ENCODE measurements at regions not wholly inside any gene's neighbourhood (a gene's known extent, or its start where the extent isn't known, plus 50 kb on each side); places are given as distances from the start of the nearest gene placed in this dataset.

GRCh38 chr1:29458737-29459619 lies 222.7 kb downstream of the PTPRU start:
- Histone ChIP-seq H3K4me1 (ENCODE audit: control insufficient read depth, insufficient read depth, low read length) (no peaks in the 10 kb centered on the region), H3K36me3 (ENCODE audit: control insufficient read depth, insufficient read depth, low read length) (no peaks in the 10 kb centered on the region), H3K4me3 (ENCODE audit: low read length) (no peak overlapping the region), H3K9ac (ENCODE audit: low read length) (no peak overlapping the region), H3K27me3 (ENCODE audit: control insufficient read depth, insufficient read depth, low read length) (no peaks in the 10 kb centered on the region), H3K27ac (ENCODE audit: low read depth, low read length) (no peak overlapping the region)

GRCh38 chr1:29457496-29458368 lies 221.4 kb downstream of the PTPRU start:
- no peak overlapping the region for H3K9ac ChIP-seq (ENCODE audit: low read length)
- no peaks in the 10 kb centered on the region for H3K27me3 ChIP-seq (ENCODE audit: control insufficient read depth, insufficient read depth, low read length)
- H3K27ac ChIP-seq (ENCODE audit: low read depth, low read length), result no peak overlapping the region
- H3K36me3 ChIP-seq (ENCODE audit: control insufficient read depth, insufficient read depth, low read length), result no peaks in the 10 kb centered on the region
- no peak overlapping the region for H3K4me3 ChIP-seq (ENCODE audit: low read length)
- no peaks in the 10 kb centered on the region for H3K4me1 ChIP-seq (ENCODE audit: control insufficient read depth, insufficient read depth, low read length)

- Histone ChIP-seq H3K4me3 (ENCODE audit: low read length) (no peak overlapping the region), H3K36me3 (ENCODE audit: control insufficient read depth, insufficient read depth, low read length) (no peaks in the 10 kb centered on the region), H3K27ac (ENCODE audit: low read depth, low read length) (no peak overlapping the region), H3K9ac (ENCODE audit: low read length) (no peak overlapping the region), H3K4me1 (ENCODE audit: control insufficient read depth, insufficient read depth, low read length) (no peaks in the 10 kb centered on the region), H3K27me3 (ENCODE audit: control insufficient read depth, insufficient read depth, low read length) (no peaks in the 10 kb centered on the region)
Observed at GRCh38 chr1:29456685-29457435, 220.5 kb downstream of the PTPRU start.

- H3K4me3 ChIP-seq (ENCODE audit: low read length), result no peak overlapping the region
- H3K27ac ChIP-seq (ENCODE audit: low read depth, low read length), result no peak overlapping the region
- H3K27me3 ChIP-seq (ENCODE audit: control insufficient read depth, insufficient read depth, low read length), result no peaks in the 10 kb centered on the region
- no peaks in the 10 kb centered on the region for H3K36me3 ChIP-seq (ENCODE audit: control insufficient read depth, insufficient read depth, low read length)
- no peaks in the 10 kb centered on the region for H3K4me1 ChIP-seq (ENCODE audit: control insufficient read depth, insufficient read depth, low read length)
- H3K9ac ChIP-seq (ENCODE audit: low read length), result no peak overlapping the region
Observed at GRCh38 chr1:29455781-29456180, 219.5 kb downstream of the PTPRU start.

GRCh38 chr1:29454616-29455380 lies 218.5 kb downstream of the PTPRU start:
- no peaks in the 10 kb centered on the region for H3K4me1 ChIP-seq (ENCODE audit: control insufficient read depth, insufficient read depth, low read length)
- no peak overlapping the region for H3K9ac ChIP-seq (ENCODE audit: low read length)
- no peak overlapping the region for H3K27ac ChIP-seq (ENCODE audit: low read depth, low read length)
- no peaks in the 10 kb centered on the region for H3K36me3 ChIP-seq (ENCODE audit: control insufficient read depth, insufficient read depth, low read length)
- no peak overlapping the region for H3K4me3 ChIP-seq (ENCODE audit: low read length)
- no peaks in the 10 kb centered on the region for H3K27me3 ChIP-seq (ENCODE audit: control insufficient read depth, insufficient read depth, low read length)

GRCh38 chr1:29453502-29454240 lies 217.3 kb downstream of the PTPRU start:
- no peaks in the 10 kb centered on the region for H3K27me3 ChIP-seq (ENCODE audit: control insufficient read depth, insufficient read depth, low read length)
- no peaks in the 10 kb centered on the region for H3K36me3 ChIP-seq (ENCODE audit: control insufficient read depth, insufficient read depth, low read length)
- H3K4me3 ChIP-seq (ENCODE audit: low read length), result no peak overlapping the region
- H3K9ac ChIP-seq (ENCODE audit: low read length), result no peak overlapping the region
- no peaks in the 10 kb centered on the region for H3K4me1 ChIP-seq (ENCODE audit: control insufficient read depth, insufficient read depth, low read length)
- no peak overlapping the region for H3K27ac ChIP-seq (ENCODE audit: low read depth, low read length)

- Histone ChIP-seq H3K4me1 (ENCODE audit: control insufficient read depth, insufficient read depth, low read length) (no peaks in the 10 kb centered on the region), H3K36me3 (ENCODE audit: control insufficient read depth, insufficient read depth, low read length) (no peaks in the 10 kb centered on the region), H3K27me3 (ENCODE audit: control insufficient read depth, insufficient read depth, low read length) (no peaks in the 10 kb centered on the region), H3K27ac (ENCODE audit: low read depth, low read length) (no peak overlapping the region), H3K4me3 (ENCODE audit: low read length) (no peak overlapping the region), H3K9ac (ENCODE audit: low read length) (no peak overlapping the region)
Observed at GRCh38 chr1:29452463-29453230, 216.3 kb downstream of the PTPRU start.

- Histone ChIP-seq H3K27ac (ENCODE audit: low read depth, low read length) (no peak overlapping the region), H3K36me3 (ENCODE audit: control insufficient read depth, insufficient read depth, low read length) (no peaks in the 10 kb centered on the region), H3K27me3 (ENCODE audit: control insufficient read depth, insufficient read depth, low read length) (no peaks in the 10 kb centered on the region), H3K4me1 (ENCODE audit: control insufficient read depth, insufficient read depth, low read length) (no peaks in the 10 kb centered on the region), H3K9ac (ENCODE audit: low read length) (no peak overlapping the region), H3K4me3 (ENCODE audit: low read length) (no peak overlapping the region)
Observed at GRCh38 chr1:29451368-29451892, 215.1 kb downstream of the PTPRU start.

GRCh38 chr1:29450591-29450990 lies 214.3 kb downstream of the PTPRU start:
- no peaks in the 10 kb centered on the region for H3K4me1 ChIP-seq (ENCODE audit: control insufficient read depth, insufficient read depth, low read length)
- no peak overlapping the region for H3K4me3 ChIP-seq (ENCODE audit: low read length)
- no peak overlapping the region for H3K27ac ChIP-seq (ENCODE audit: low read depth, low read length)

GRCh38 chr1:29448456-29449235 lies 212.3 kb downstream of the PTPRU start:
- H3K4me1 ChIP-seq (ENCODE audit: control insufficient read depth, insufficient read depth, low read length), result no peaks in the 10 kb centered on the region

More at GRCh38 chr1:29450591-29450990, 214.3 kb downstream of the PTPRU start:
- Histone ChIP-seq H3K36me3 (ENCODE audit: control insufficient read depth, insufficient read depth, low read length) (no peaks in the 10 kb centered on the region), H3K9ac (ENCODE audit: low read length) (no peak overlapping the region), H3K27me3 (ENCODE audit: control insufficient read depth, insufficient read depth, low read length) (no peaks in the 10 kb centered on the region)

More at GRCh38 chr1:29448456-29449235, 212.3 kb downstream of the PTPRU start:
- Histone ChIP-seq H3K27ac (ENCODE audit: low read depth, low read length) (no peak overlapping the region), H3K36me3 (ENCODE audit: control insufficient read depth, insufficient read depth, low read length) (no peaks in the 10 kb centered on the region), H3K4me3 (ENCODE audit: low read length) (no peak overlapping the region), H3K9ac (ENCODE audit: low read length) (no peak overlapping the region), H3K27me3 (ENCODE audit: control insufficient read depth, insufficient read depth, low read length) (peaks cover 5% of the 10 kb centered on the region)
